GM13977 (cell line): ENCODE measurements at regions not wholly inside any gene's neighbourhood (a gene's known extent, or its start where the extent isn't known, plus 50 kb on each side); places are given as distances from the start of the nearest gene placed in this dataset.

Source experiments
- DNase-seq: peaks from one replicate; pipeline ENCODE4 v3.0.0; 2012; ENCODE audit warnings: low spot score
- CTCF ChIP-seq: IDR thresholded peaks from 2 replicates; pipeline ENCODE4 v1.5.1; 2012; ENCODE audit warnings: mild to moderate bottlenecking, control low read depth; ENCODE audit not compliant: insufficient read depth; ENCODE audit errors: extremely low read depth, missing control alignments
- in situ Hi-C: fragments of 300-500 bp; cut with MboI; formaldehyde crosslinking; loops from one replicate; pipeline ENCODE4 v1.12.0; 2022; ENCODE audit warnings: low sequenced_read_pairs, low pct_unique_long_range_greater_than_20kb, mixed read lengths, inconsistent platforms; ENCODE audit not compliant: unreplicated experiment

- no peak for DNase-seq
- in situ Hi-C loops, result loop anchor here (10.0 kb wide), 1 partner anchor 487 kb away; no protein-coding TSS in a partner anchor
- no peak for TF ChIP-seq CTCF
These were observed 388.2 kb downstream of the MTX2 start for GRCh38 chr2:176657393-176657792.

- no peak for DNase-seq
- in situ Hi-C loops, result loop anchor here (10.0 kb wide), 1 partner anchor 486 kb away; no protein-coding TSS in a partner anchor
These were observed 389.5 kb downstream of the MTX2 start for GRCh38 chr2:176658708-176659107.

GRCh38 chr2:176662753-176663152 lies 393.5 kb downstream of the MTX2 start:
- TF ChIP-seq CTCF, result no peak
- no peak for DNase-seq
- in situ Hi-C loops, result no loop called here

More at GRCh38 chr2:176658708-176659107, 389.5 kb downstream of the MTX2 start:
- no peak for TF ChIP-seq CTCF

- DNase-seq, result no peak
- in situ Hi-C loops, result no loop called here
These were observed 395.2 kb downstream of the MTX2 start for GRCh38 chr2:176664478-176664877.

GRCh38 chr2:176665086-176665485 lies 395.8 kb downstream of the MTX2 start:
- no peak for TF ChIP-seq CTCF
- in situ Hi-C loops, result no loop called here
- no peak for DNase-seq

More at GRCh38 chr2:176664478-176664877, 395.2 kb downstream of the MTX2 start:
- no peak for TF ChIP-seq CTCF

- no peak for TF ChIP-seq CTCF
- no peak for DNase-seq
- in situ Hi-C loops, result no loop called here
These were observed 399.7 kb downstream of the MTX2 start for GRCh38 chr2:176668912-176669311.
